ENCODE measurements at regions not wholly inside any gene's neighbourhood (a gene's known extent, or its start where the extent isn't known, plus 50 kb on each side); places are given as distances from the start of the nearest gene placed in this dataset.

- TF ChIP-seq CTCF (IDR thresholded peaks at IDR 0.05; ENCODE audit: low read length) (no peak), EZH2 (optimal IDR thresholded peaks at IDR 0.05; ENCODE audit: low read depth, low read length) (no peak)
Observed at GRCh38 chr6:156423075-156423474, 354.1 kb upstream of the ARID1B start.
